ENCODE measurements at regions not wholly inside any gene's neighbourhood (a gene's known extent, or its start where the extent isn't known, plus 50 kb on each side); places are given as distances from the start of the nearest gene placed in this dataset.

GRCh38 chr1:14242870-14243269 lies 355.6 kb upstream of the KAZN start:
- H3K27me3 ChIP-seq, result no peaks in the 10 kb centered on the region
- H3K4me2 ChIP-seq, result no peak overlapping the region
- H3K79me2 ChIP-seq, result no peaks in the 10 kb centered on the region
- H4K20me1 ChIP-seq (ENCODE audit: insufficient read depth, poor library complexity, severe bottlenecking), result no peaks in the 10 kb centered on the region
- H3K36me3 ChIP-seq (replicated peaks; ENCODE audit: insufficient read depth, low read depth), result no peaks in the 10 kb centered on the region
- no peaks in the 10 kb centered on the region for H3K9me2 ChIP-seq (replicated peaks; ENCODE audit: insufficient read depth)
- H3K27ac ChIP-seq, result no peak overlapping the region
- H3K9me3 ChIP-seq (ENCODE audit: low read depth), result no peaks in the 10 kb centered on the region
- H3K4me1 ChIP-seq (ENCODE audit: insufficient read depth), result no peaks in the 10 kb centered on the region
- WGBS (ENCODE audit: low lambda C conversion rate, missing lambda C conversion rate), result 85% methylated on average over 8 of the region's 8 CpGs
- no peak for TF ChIP-seq EZH2phosphoT487 (IDR thresholded peaks at IDR 0.05; ENCODE audit: low read depth, severe bottlenecking, unreplicated experiment)
- no peak overlapping the region for H2AFZ ChIP-seq
- no peak for DNase-seq (ENCODE audit: low spot score)
- no peak overlapping the region for H3K4me3 ChIP-seq

GRCh38 chr1:14245954-14246353 lies 352.5 kb upstream of the KAZN start:
- WGBS (ENCODE audit: low lambda C conversion rate, missing lambda C conversion rate), result 72% methylated on average over 2 of the region's 2 CpGs
- DNase-seq (ENCODE audit: low spot score), result no peak
- TF ChIP-seq CTCF (IDR thresholded peaks at IDR 0.05; ENCODE audit: poor library complexity) (no peak), EZH2 (IDR thresholded peaks at IDR 0.05; ENCODE audit: borderline replicate concordance) (no peak), EZH2phosphoT487 (IDR thresholded peaks at IDR 0.05; ENCODE audit: low read depth, severe bottlenecking, unreplicated experiment) (no peak)

GRCh38 chr1:14246471-14246870 lies 352.0 kb upstream of the KAZN start:
- no peaks in the 10 kb centered on the region for H3K9me3 ChIP-seq (ENCODE audit: low read depth)
- WGBS (ENCODE audit: low lambda C conversion rate, missing lambda C conversion rate), result 73% methylated on average over 5 of the region's 5 CpGs

More at GRCh38 chr1:14245954-14246353, 352.5 kb upstream of the KAZN start:
- H3K27ac ChIP-seq, result no peak overlapping the region
- no peaks in the 10 kb centered on the region for H3K79me2 ChIP-seq
- H3K4me1 ChIP-seq (ENCODE audit: insufficient read depth), result no peaks in the 10 kb centered on the region
- no peaks in the 10 kb centered on the region for H3K27me3 ChIP-seq
- no peak overlapping the region for H3K4me2 ChIP-seq
- H3K9me2 ChIP-seq (replicated peaks; ENCODE audit: insufficient read depth), result no peaks in the 10 kb centered on the region
- H2AFZ ChIP-seq, result no peak overlapping the region
- no peaks in the 10 kb centered on the region for H3K9me3 ChIP-seq (ENCODE audit: low read depth)
- no peak overlapping the region for H3K4me3 ChIP-seq
- H4K20me1 ChIP-seq (ENCODE audit: insufficient read depth, poor library complexity, severe bottlenecking), result no peaks in the 10 kb centered on the region
- no peaks in the 10 kb centered on the region for H3K36me3 ChIP-seq (replicated peaks; ENCODE audit: insufficient read depth, low read depth)

GRCh38 chr1:14247666-14248065 lies 350.8 kb upstream of the KAZN start:
- H3K9me2 ChIP-seq (replicated peaks; ENCODE audit: insufficient read depth), result no peaks in the 10 kb centered on the region
- no peak for TF ChIP-seq EZH2phosphoT487 (IDR thresholded peaks at IDR 0.05; ENCODE audit: low read depth, severe bottlenecking, unreplicated experiment)
- TF ChIP-seq EZH2 (IDR thresholded peaks at IDR 0.05; ENCODE audit: borderline replicate concordance), result no peak
- TF ChIP-seq CTCF (IDR thresholded peaks at IDR 0.05; ENCODE audit: poor library complexity), result no peak
- no peak overlapping the region for H2AFZ ChIP-seq
- no peaks in the 10 kb centered on the region for H3K9me3 ChIP-seq (ENCODE audit: low read depth)
- no peaks in the 10 kb centered on the region for H4K20me1 ChIP-seq (ENCODE audit: insufficient read depth, poor library complexity, severe bottlenecking)
- no peak overlapping the region for H3K4me2 ChIP-seq
- no peaks in the 10 kb centered on the region for H3K79me2 ChIP-seq
- no peak for DNase-seq (ENCODE audit: low spot score)
- no peak overlapping the region for H3K27ac ChIP-seq
- no peaks in the 10 kb centered on the region for H3K36me3 ChIP-seq (replicated peaks; ENCODE audit: insufficient read depth, low read depth)
- H3K4me3 ChIP-seq, result no peak overlapping the region
- H3K27me3 ChIP-seq, result no peaks in the 10 kb centered on the region
- WGBS (ENCODE audit: low lambda C conversion rate, missing lambda C conversion rate), result 77% methylated on average over 6 of the region's 6 CpGs
- H3K4me1 ChIP-seq (ENCODE audit: insufficient read depth), result no peaks in the 10 kb centered on the region

More at GRCh38 chr1:14246471-14246870, 352.0 kb upstream of the KAZN start:
- no peaks in the 10 kb centered on the region for H3K36me3 ChIP-seq (replicated peaks; ENCODE audit: insufficient read depth, low read depth)
- H3K27ac ChIP-seq, result no peak overlapping the region
- H3K4me2 ChIP-seq, result no peak overlapping the region
- H3K4me1 ChIP-seq (ENCODE audit: insufficient read depth), result no peaks in the 10 kb centered on the region
- DNase-seq (ENCODE audit: low spot score), result no peak
- no peaks in the 10 kb centered on the region for H3K79me2 ChIP-seq
- no peaks in the 10 kb centered on the region for H3K27me3 ChIP-seq
- TF ChIP-seq CTCF (IDR thresholded peaks at IDR 0.05; ENCODE audit: poor library complexity) (no peak), EZH2 (IDR thresholded peaks at IDR 0.05; ENCODE audit: borderline replicate concordance) (no peak), EZH2phosphoT487 (IDR thresholded peaks at IDR 0.05; ENCODE audit: low read depth, severe bottlenecking, unreplicated experiment) (no peak)
- H3K4me3 ChIP-seq, result no peak overlapping the region
- H4K20me1 ChIP-seq (ENCODE audit: insufficient read depth, poor library complexity, severe bottlenecking), result no peaks in the 10 kb centered on the region
- no peaks in the 10 kb centered on the region for H3K9me2 ChIP-seq (replicated peaks; ENCODE audit: insufficient read depth)
- no peak overlapping the region for H2AFZ ChIP-seq

All from hepatocyte (in vitro differentiated cells).